Right lobe of liver (tissue), 4 donors: ENCODE measurements at regions not wholly inside any gene's neighbourhood (a gene's known extent, or its start where the extent isn't known, plus 50 kb on each side); places are given as distances from the start of the nearest gene placed in this dataset.

Source experiments
- CTCF ChIP-seq, 4 donors: fragments of 200-600 bp in 3 of 4; fragments of 450-650 bp in 1 of 4; IDR thresholded peaks; one replicate each; pipeline versions ENCODE4 v1.5.1 to v1.8.0; 2016 to 2022; ENCODE audit warnings: antibody characterized with exemption in 4 of 4, mild to moderate bottlenecking in 2 of 4
- POLR2A ChIP-seq: fragments of 450-650 bp; IDR thresholded peaks from one replicate; pipeline ENCODE4 v1.6.1; 2017; ENCODE audit warnings: antibody characterized with exemption, mild to moderate bottlenecking
- donor health status: DM: no; HTN: no; CAD: no.
- donor health status: DM: no; HTN: no; CAD: no.
- donor health status: DM: no; HTN: yes; CAD: no.

GRCh38 chr9:104238668-104239067, 144.6 kb downstream of the SMC2 start:
- TF ChIP-seq CTCF (IDR thresholded peaks at IDR 0.05) (no peak), POLR2A (no peak)
